ENCODE measurements at regions not wholly inside any gene's neighbourhood (a gene's known extent, or its start where the extent isn't known, plus 50 kb on each side); places are given as distances from the start of the nearest gene placed in this dataset.

DNA sequence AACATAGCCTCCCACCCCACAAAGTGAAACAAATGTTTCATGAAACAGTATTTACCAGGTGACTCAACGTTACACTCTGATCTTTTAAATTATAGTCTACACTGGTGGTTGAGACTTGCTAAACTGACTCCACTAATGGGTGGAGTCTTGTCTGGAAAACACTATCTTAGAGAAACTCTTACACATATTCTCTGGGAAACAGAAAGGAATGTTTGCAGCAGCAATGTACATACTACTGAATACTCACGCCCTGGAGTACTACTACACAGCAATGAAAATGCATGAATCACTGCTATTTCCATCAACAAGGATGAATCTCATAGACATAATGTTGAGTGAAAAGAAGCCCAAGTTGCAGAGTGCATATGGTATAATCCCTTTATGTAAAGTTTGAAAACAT lies 208.5 kb upstream of the IGFBP7 start:
- intact Hi-C loops (cut with DNase I; ENCODE audit: low total_unique reads): no loop called here
- H3K36me3 ChIP-seq: no peaks in the 10 kb centered on the region
- in situ Hi-C loops (cut with MboI; ENCODE audit: low pct_ligation_motif_present in 1 of 4, low pct_unique_long_range_greater_than_20kb in 1 of 4, low sequenced_read_pairs in 3 of 4): no loop called here
- TF ChIP-seq POLR2A (IDR thresholded peaks at IDR 0.05): no peak
- WGBS, 2 donors (ENCODE audit: low coverage in 1 of 2): 60 to 100% methylated on average over 2 of the region's 2 CpGs
- no peak for DNase-seq
- H3K4me3 ChIP-seq: no peak overlapping the region
- H3K4me1 ChIP-seq: no peaks in the 10 kb centered on the region
- H3K27me3 ChIP-seq: no peaks in the 10 kb centered on the region
- no peaks in the 10 kb centered on the region for H3K9me3 ChIP-seq
- H3K27ac ChIP-seq: no peak overlapping the region

DNA sequence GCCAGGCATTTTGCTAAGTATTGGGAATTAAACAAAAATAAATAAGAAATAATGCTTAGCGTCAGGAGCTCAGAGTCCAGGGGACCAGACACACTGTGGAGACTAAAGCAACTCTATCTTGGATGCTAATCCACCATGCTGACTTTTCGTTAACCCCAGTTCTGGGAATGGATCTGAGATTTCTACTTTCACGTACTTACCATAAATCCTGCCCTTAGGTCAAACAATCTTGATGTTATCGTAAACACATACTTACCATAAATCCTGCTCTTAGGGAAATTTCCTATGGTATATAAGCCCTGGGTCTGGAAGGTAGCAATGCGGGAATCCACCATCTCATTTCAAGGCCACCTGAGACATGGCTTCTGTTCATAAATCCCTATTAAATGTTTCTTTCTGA lies 204.5 kb upstream of the IGFBP7 start:
- Histone ChIP-seq H3K9me3 (no peaks in the 10 kb centered on the region), H3K4me3 (no peak overlapping the region), H3K27ac (no peak overlapping the region), H3K27me3 (no peaks in the 10 kb centered on the region), H3K36me3 (no peaks in the 10 kb centered on the region), H3K4me1 (no peaks in the 10 kb centered on the region)
- WGBS, 2 donors (ENCODE audit: low coverage in 1 of 2): 61 to 66% methylated on average over 5 of the region's 5 CpGs
- TF ChIP-seq, protein P1, sequence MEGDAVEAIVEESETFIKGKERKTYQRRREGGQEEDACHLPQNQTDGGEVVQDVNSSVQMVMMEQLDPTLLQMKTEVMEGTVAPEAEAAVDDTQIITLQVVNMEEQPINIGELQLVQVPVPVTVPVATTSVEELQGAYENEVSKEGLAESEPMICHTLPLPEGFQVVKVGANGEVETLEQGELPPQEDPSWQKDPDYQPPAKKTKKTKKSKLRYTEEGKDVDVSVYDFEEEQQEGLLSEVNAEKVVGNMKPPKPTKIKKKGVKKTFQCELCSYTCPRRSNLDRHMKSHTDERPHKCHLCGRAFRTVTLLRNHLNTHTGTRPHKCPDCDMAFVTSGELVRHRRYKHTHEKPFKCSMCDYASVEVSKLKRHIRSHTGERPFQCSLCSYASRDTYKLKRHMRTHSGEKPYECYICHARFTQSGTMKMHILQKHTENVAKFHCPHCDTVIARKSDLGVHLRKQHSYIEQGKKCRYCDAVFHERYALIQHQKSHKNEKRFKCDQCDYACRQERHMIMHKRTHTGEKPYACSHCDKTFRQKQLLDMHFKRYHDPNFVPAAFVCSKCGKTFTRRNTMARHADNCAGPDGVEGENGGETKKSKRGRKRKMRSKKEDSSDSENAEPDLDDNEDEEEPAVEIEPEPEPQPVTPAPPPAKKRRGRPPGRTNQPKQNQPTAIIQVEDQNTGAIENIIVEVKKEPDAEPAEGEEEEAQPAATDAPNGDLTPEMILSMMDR (IDR thresholded peaks at IDR 0.05): no peak
- TF ChIP-seq EP300 (IDR thresholded peaks at IDR 0.05; ENCODE audit: low read depth) (no peak), POLR2AphosphoS5 (IDR thresholded peaks at IDR 0.05) (no peak), POLR2A (IDR thresholded peaks at IDR 0.05) (no peak)
- intact Hi-C loops (cut with DNase I; ENCODE audit: low total_unique reads): no loop called here
- DNase-seq: no peak
- in situ Hi-C loops (cut with MboI; ENCODE audit: low pct_ligation_motif_present in 1 of 4, low pct_unique_long_range_greater_than_20kb in 1 of 4, low sequenced_read_pairs in 3 of 4): no loop called here

DNA sequence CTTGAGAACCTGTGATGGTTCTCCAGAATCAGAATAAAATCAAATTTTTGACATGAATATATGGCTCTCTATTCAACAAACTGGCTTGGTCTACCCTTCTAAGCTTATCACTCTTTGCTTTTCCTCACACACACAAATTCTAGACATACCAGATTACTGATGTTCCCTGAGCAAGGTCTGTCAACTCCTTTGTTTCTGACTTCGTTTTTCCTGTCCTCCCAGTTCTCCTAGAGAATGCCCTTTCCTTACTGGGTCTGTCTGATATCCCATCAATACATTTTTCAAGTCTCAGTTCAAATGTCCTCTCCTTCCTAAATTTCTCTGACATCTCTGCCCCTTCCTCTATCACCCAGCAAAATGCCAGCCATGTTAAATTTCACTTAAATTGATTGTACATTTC lies 202.1 kb upstream of the IGFBP7 start:
- Histone ChIP-seq H3K27ac (no peak overlapping the region), H3K36me3 (no peaks in the 10 kb centered on the region), H3K4me3 (no peak overlapping the region), H3K9me3 (no peaks in the 10 kb centered on the region), H3K27me3 (no peaks in the 10 kb centered on the region), H3K4me1 (no peaks in the 10 kb centered on the region)
- no peak for DNase-seq
- intact Hi-C loops (cut with DNase I; ENCODE audit: low total_unique reads) (no loop called here), in situ Hi-C loops (cut with MboI; ENCODE audit: low pct_ligation_motif_present in 1 of 4, low pct_unique_long_range_greater_than_20kb in 1 of 4, low sequenced_read_pairs in 3 of 4) (no loop called here)
- WGBS, 2 donors (ENCODE audit: low coverage in 1 of 2): 35 to 44% methylated on average over 1 of the region's 1 CpG
- TF ChIP-seq POLR2A (IDR thresholded peaks at IDR 0.05) (no peak), POLR2AphosphoS5 (IDR thresholded peaks at IDR 0.05) (no peak), EP300 (IDR thresholded peaks at IDR 0.05; ENCODE audit: low read depth) (no peak)
- TF ChIP-seq, protein P1 (IDR thresholded peaks at IDR 0.05): no peak

DNA sequence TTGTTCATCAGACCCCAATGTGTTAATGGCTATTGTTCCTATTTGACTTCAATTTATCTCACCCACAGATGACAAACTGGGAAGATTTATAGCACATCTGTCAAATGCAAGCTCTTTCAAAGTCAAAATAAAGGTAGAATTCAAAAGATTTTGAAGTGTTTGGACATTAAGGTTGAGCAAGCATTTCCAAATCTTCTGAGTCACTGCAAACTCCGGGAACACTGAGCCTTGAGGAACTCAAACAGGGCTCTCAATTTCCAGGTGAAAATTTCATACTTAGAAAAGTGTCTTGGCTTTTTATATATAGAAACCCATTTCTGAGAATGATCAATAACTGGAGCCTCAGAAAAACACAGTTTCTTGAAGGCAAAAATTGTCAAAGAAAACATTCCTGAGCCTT lies 199.5 kb upstream of the IGFBP7 start:
- Histone ChIP-seq H3K4me1 (no peaks in the 10 kb centered on the region), H3K4me3 (no peak overlapping the region), H3K27ac (no peak overlapping the region), H3K27me3 (no peaks in the 10 kb centered on the region), H3K9me3 (no peaks in the 10 kb centered on the region), H3K36me3 (no peaks in the 10 kb centered on the region)
- TF ChIP-seq EP300 (IDR thresholded peaks at IDR 0.05; ENCODE audit: low read depth) (no peak), POLR2A (IDR thresholded peaks at IDR 0.05) (no peak), POLR2AphosphoS5 (IDR thresholded peaks at IDR 0.05) (no peak)
- TF ChIP-seq, protein P1 (IDR thresholded peaks at IDR 0.05): no peak
- 73 to 82% methylated on average over 1 of the region's 1 CpG for WGBS, 2 donors (ENCODE audit: low coverage in 1 of 2)
- intact Hi-C loops (cut with DNase I; ENCODE audit: low total_unique reads): no loop called here
- no peak for DNase-seq
- in situ Hi-C loops (cut with MboI; ENCODE audit: low pct_ligation_motif_present in 1 of 4, low pct_unique_long_range_greater_than_20kb in 1 of 4, low sequenced_read_pairs in 3 of 4): no loop called here

DNA sequence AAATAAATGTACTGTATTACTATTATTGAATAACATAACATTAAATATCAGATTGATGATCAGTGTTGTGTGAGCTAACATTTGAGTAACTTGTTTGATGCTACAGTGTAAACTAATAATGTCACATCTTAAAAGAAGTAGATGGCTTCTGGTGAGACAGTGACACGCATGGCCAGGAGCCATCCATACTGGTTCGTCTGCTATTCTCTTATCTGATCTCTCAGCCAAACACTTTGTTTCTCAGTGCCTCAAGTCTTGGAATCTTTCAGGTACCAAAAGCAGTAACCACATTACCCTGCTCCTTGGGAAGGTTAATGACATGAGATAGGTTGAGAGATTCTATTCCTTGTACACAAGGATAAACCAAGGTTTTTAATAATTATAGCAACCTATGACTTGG lies 198.1 kb upstream of the IGFBP7 start:
- Histone ChIP-seq H3K4me1 (no peaks in the 10 kb centered on the region), H3K27me3 (no peaks in the 10 kb centered on the region), H3K4me3 (no peak overlapping the region), H3K9me3 (no peaks in the 10 kb centered on the region), H3K27ac (no peak overlapping the region), H3K36me3 (no peaks in the 10 kb centered on the region)
- 82% methylated on average over 2 of the region's 2 CpGs; no CpG with 5 or more reads in 1 of the 2 donors for WGBS, 2 donors (ENCODE audit: low coverage in 1 of 2)
- intact Hi-C loops (cut with DNase I; ENCODE audit: low total_unique reads): no loop called here
- TF ChIP-seq POLR2AphosphoS5 (IDR thresholded peaks at IDR 0.05): no peak
- no peak for TF ChIP-seq POLR2A (IDR thresholded peaks at IDR 0.05)
- TF ChIP-seq, protein P1 (IDR thresholded peaks at IDR 0.05): no peak
- TF ChIP-seq EP300 (IDR thresholded peaks at IDR 0.05; ENCODE audit: low read depth): no peak
- DNase-seq: no peak
- in situ Hi-C loops (cut with MboI; ENCODE audit: low pct_ligation_motif_present in 1 of 4, low pct_unique_long_range_greater_than_20kb in 1 of 4, low sequenced_read_pairs in 3 of 4): no loop called here

All from transverse colon (tissue), 4 donors.